ENCODE measurements at regions not wholly inside any gene's neighbourhood (a gene's known extent, or its start where the extent isn't known, plus 50 kb on each side); places are given as distances from the start of the nearest gene placed in this dataset.

- TF ChIP-seq YY1 (IDR thresholded peaks at IDR 0.05; ENCODE audit: low read depth) (no peak), RAD21 (IDR thresholded peaks at IDR 0.05; ENCODE audit: low read depth) (no peak), TAF1 (IDR thresholded peaks at IDR 0.05; ENCODE audit: low read depth) (no peak), NFIC (IDR thresholded peaks at IDR 0.05) (no peak), EP300 (IDR thresholded peaks at IDR 0.05; ENCODE audit: borderline replicate concordance) (no peak), CEBPB (IDR thresholded peaks at IDR 0.05) (no peak), FOXM1 (IDR thresholded peaks at IDR 0.05; ENCODE audit: borderline replicate concordance, low read depth) (no peak), USF1 (IDR thresholded peaks at IDR 0.05) (no peak), EGR1 (IDR thresholded peaks at IDR 0.05) (no peak), ZBTB7A (IDR thresholded peaks at IDR 0.05; ENCODE audit: low read depth) (no peak), REST (IDR thresholded peaks at IDR 0.05; ENCODE audit: low read depth) (no peak), CREB1 (IDR thresholded peaks at IDR 0.05; ENCODE audit: low read depth) (no peak), TEAD4 (IDR thresholded peaks at IDR 0.05) (no peak), MAX (IDR thresholded peaks at IDR 0.05) (no peak), TCF12 (IDR thresholded peaks at IDR 0.05; ENCODE audit: low read depth) (no peak)
These were observed 150.5 kb downstream of the KATNIP start for GRCh38 chr16:27700304-27700995.

GRCh38 chr16:27701381-27701780 lies 151.4 kb downstream of the KATNIP start:
- no peak for TF ChIP-seq NFIC (IDR thresholded peaks at IDR 0.05)
- TF ChIP-seq TEAD4 (IDR thresholded peaks at IDR 0.05), result no peak
- no peak for TF ChIP-seq YY1 (IDR thresholded peaks at IDR 0.05; ENCODE audit: low read depth)
- no peak for TF ChIP-seq MAX (IDR thresholded peaks at IDR 0.05)
- TF ChIP-seq EP300 (IDR thresholded peaks at IDR 0.05; ENCODE audit: borderline replicate concordance), result no peak
- TF ChIP-seq RAD21 (IDR thresholded peaks at IDR 0.05; ENCODE audit: low read depth), result no peak
- TF ChIP-seq EGR1 (IDR thresholded peaks at IDR 0.05), result no peak
- TF ChIP-seq FOXM1 (IDR thresholded peaks at IDR 0.05; ENCODE audit: borderline replicate concordance, low read depth), result no peak
- TF ChIP-seq TAF1 (IDR thresholded peaks at IDR 0.05; ENCODE audit: low read depth), result no peak
- TF ChIP-seq CEBPB (IDR thresholded peaks at IDR 0.05), result no peak
- TF ChIP-seq TCF12 (IDR thresholded peaks at IDR 0.05; ENCODE audit: low read depth), result no peak
- no peak for TF ChIP-seq REST (IDR thresholded peaks at IDR 0.05; ENCODE audit: low read depth)
- no peak for TF ChIP-seq CREB1 (IDR thresholded peaks at IDR 0.05; ENCODE audit: low read depth)
- no peak for TF ChIP-seq ZBTB7A (IDR thresholded peaks at IDR 0.05; ENCODE audit: low read depth)
- TF ChIP-seq USF1 (IDR thresholded peaks at IDR 0.05), result no peak

GRCh38 chr16:27703121-27703520 lies 153.2 kb downstream of the KATNIP start:
- TF ChIP-seq TAF1 (IDR thresholded peaks at IDR 0.05; ENCODE audit: low read depth), result no peak

GRCh38 chr16:27703545-27703944 lies 153.6 kb downstream of the KATNIP start:
- no peak for TF ChIP-seq CEBPB (IDR thresholded peaks at IDR 0.05)
- TF ChIP-seq RAD21 (IDR thresholded peaks at IDR 0.05; ENCODE audit: low read depth), result no peak
- TF ChIP-seq TEAD4 (IDR thresholded peaks at IDR 0.05), result no peak
- no peak for TF ChIP-seq NFIC (IDR thresholded peaks at IDR 0.05)
- TF ChIP-seq USF1 (IDR thresholded peaks at IDR 0.05), result no peak
- no peak for TF ChIP-seq REST (IDR thresholded peaks at IDR 0.05; ENCODE audit: low read depth)
- no peak for TF ChIP-seq FOXM1 (IDR thresholded peaks at IDR 0.05; ENCODE audit: borderline replicate concordance, low read depth)
- no peak for TF ChIP-seq EGR1 (IDR thresholded peaks at IDR 0.05)
- no peak for TF ChIP-seq EP300 (IDR thresholded peaks at IDR 0.05; ENCODE audit: borderline replicate concordance)
- TF ChIP-seq TCF12 (IDR thresholded peaks at IDR 0.05; ENCODE audit: low read depth), result no peak
- no peak for TF ChIP-seq ZBTB7A (IDR thresholded peaks at IDR 0.05; ENCODE audit: low read depth)
- TF ChIP-seq TAF1 (IDR thresholded peaks at IDR 0.05; ENCODE audit: low read depth), result no peak
- no peak for TF ChIP-seq CREB1 (IDR thresholded peaks at IDR 0.05; ENCODE audit: low read depth)
- no peak for TF ChIP-seq MAX (IDR thresholded peaks at IDR 0.05)
- no peak for TF ChIP-seq YY1 (IDR thresholded peaks at IDR 0.05; ENCODE audit: low read depth)
